C4-2B (cell line): ENCODE measurements at regions not wholly inside any gene's neighbourhood (a gene's known extent, or its start where the extent isn't known, plus 50 kb on each side); places are given as distances from the start of the nearest gene placed in this dataset.

Experiments used
- H3K27ac ChIP-seq: fragments of 450-650 bp; 2 replicates; pipeline ENCODE4 v1.5.1; 2017
- ZFX ChIP-seq: fragments of 450-650 bp; IDR thresholded peaks from 2 replicates; pipeline ENCODE4 v1.6.1; 2017
- TF ChIP-seq, protein P1 (sequence below): fragments of 450-650 bp; conservative IDR thresholded peaks from 2 replicates; pipeline ENCODE4 v1.5.1; 2017; ENCODE audit warnings: mild to moderate bottlenecking

DNA sequence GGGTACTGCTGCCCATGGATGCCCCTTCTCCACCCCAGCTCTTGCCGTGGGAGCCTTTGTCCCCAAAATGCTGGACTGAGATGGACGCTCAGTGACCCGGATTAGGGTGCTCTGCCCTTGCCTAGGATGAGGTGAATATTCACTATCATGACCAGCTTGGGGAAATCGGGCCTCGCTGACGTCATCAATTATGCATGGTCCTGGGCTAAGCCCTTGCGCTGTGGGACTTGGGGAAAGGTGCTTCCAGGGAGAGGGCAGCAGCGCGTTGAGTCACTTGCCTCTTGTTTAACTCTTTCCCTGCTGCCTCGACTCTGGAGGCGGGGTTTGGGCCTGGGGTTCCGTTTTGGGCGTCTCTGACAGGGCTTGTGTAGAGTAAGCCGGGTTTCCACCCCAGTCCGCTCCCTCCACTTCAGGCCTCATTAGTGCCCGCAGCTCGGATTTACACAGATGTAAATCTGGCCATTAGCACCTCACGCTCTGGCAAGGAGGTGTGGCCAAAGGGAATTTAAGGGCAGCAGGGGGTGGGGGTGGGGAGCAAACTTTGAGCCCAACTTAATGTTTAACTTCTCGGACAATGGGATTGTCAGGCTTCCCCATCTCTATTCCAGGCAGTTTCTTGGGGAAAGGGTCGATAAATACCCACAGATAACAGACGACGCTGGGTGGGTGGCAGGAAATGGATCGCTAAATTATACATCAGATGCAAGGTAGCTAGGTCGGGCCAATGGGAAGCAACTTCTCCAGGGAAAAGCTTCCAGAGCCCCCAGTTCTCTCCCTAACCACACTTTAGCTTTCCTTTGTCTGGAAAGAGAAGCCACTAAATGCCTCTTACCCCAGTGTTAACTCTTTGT is 51.3 kb upstream of the TCF7L2 start:
- TF ChIP-seq, protein P1, sequence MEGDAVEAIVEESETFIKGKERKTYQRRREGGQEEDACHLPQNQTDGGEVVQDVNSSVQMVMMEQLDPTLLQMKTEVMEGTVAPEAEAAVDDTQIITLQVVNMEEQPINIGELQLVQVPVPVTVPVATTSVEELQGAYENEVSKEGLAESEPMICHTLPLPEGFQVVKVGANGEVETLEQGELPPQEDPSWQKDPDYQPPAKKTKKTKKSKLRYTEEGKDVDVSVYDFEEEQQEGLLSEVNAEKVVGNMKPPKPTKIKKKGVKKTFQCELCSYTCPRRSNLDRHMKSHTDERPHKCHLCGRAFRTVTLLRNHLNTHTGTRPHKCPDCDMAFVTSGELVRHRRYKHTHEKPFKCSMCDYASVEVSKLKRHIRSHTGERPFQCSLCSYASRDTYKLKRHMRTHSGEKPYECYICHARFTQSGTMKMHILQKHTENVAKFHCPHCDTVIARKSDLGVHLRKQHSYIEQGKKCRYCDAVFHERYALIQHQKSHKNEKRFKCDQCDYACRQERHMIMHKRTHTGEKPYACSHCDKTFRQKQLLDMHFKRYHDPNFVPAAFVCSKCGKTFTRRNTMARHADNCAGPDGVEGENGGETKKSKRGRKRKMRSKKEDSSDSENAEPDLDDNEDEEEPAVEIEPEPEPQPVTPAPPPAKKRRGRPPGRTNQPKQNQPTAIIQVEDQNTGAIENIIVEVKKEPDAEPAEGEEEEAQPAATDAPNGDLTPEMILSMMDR, result no peak
- TF ChIP-seq ZFX, result no peak
- H3K27ac ChIP-seq, result no peak overlapping the region

DNA sequence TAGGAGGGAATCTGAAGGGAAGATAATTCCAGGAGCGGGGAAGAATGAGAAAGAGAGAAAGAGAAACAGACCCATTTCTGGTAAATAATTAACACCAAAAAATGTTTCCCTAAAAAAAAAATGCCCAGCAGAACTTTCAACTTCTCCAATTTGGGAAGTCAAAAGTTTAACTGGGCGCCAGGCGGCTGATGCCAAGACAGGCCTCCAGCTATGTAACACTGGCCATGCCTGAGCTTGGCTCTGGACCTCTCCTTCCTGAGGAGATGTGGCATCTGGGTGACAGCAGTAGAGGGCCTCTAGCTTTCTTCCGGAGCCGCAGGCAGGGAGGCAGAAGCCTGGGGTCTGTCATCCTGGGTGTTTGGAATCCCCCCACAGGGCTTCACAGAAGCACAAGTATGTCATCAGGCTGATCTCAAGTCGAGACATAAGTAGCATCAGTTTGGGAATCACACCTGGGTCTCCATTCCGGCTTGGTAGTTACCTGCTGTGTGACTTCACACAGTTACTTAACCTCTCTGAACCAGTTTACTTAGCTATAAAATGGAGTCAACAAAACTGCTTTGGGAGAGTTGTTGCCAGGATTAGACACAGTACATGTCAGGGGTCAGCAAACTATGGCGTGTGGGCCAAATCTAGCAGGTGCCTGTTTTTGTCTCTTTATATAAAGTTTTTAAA is 50.5 kb upstream of the TCF7L2 start:
- no peak for TF ChIP-seq ZFX
- TF ChIP-seq, protein P1, result no peak
- no peak overlapping the region for H3K27ac ChIP-seq
